Ascending aorta (tissue), 2 donors: ENCODE measurements at regions not wholly inside any gene's neighbourhood (a gene's known extent, or its start where the extent isn't known, plus 50 kb on each side); places are given as distances from the start of the nearest gene placed in this dataset.

Experiments used
- DNase-seq, 2 donors: peaks; one replicate each; pipeline ENCODE4 v3.0.0-alpha.2; 2019; ENCODE audit warnings: low spot score in 2 of 2
- H3K27ac ChIP-seq, 2 donors: fragments of 200-600 bp; sonication (generic); one replicate each; pipeline ENCODE4 v1.5.1; 2016 to 2017; ENCODE audit warnings: mild to moderate bottlenecking in 1 of 2
- H3K27me3 ChIP-seq: fragments of 200-600 bp; sonication (generic); one replicate; pipeline ENCODE4 v1.5.1; 2017
- H3K36me3 ChIP-seq, 2 donors: fragments of 200-600 bp; sonication (generic); one replicate each; pipeline ENCODE4 v1.5.1; 2016
- H3K4me1 ChIP-seq, 2 donors: fragments of 200-600 bp; sonication (generic); one replicate each; pipeline ENCODE4 v1.5.1; 2016 to 2017; ENCODE audit warnings: mild to moderate bottlenecking in 1 of 2
- H3K4me3 ChIP-seq, 2 donors: fragments of 200-600 bp; sonication (generic); one replicate each; pipeline ENCODE4 v1.5.1; 2016 to 2017; ENCODE audit warnings: mild to moderate bottlenecking in 1 of 2
- H3K9me3 ChIP-seq, 2 donors: fragments of 200-600 bp; sonication (generic); one replicate each; pipeline ENCODE4 v1.5.1; 2016
- intact Hi-C: fragments of 100-400 bp; cut with DNase I; formaldehyde crosslinking; loops from one replicate; pipeline ENCODE4 v1.15.1; 2023
- TF ChIP-seq, protein P1 (sequence below), 3 experiments: fragments of 200-600 bp in 2 of 3; fragments of 450-650 bp in 1 of 3; sonication (generic) in 2 of 3; IDR thresholded peaks; one replicate each; pipeline ENCODE4 v1.5.1; 2016 to 2019; ENCODE audit warnings: antibody characterized with exemption in 3 of 3, mild to moderate bottlenecking in 1 of 3, moderate library complexity in 1 of 3

DNA sequence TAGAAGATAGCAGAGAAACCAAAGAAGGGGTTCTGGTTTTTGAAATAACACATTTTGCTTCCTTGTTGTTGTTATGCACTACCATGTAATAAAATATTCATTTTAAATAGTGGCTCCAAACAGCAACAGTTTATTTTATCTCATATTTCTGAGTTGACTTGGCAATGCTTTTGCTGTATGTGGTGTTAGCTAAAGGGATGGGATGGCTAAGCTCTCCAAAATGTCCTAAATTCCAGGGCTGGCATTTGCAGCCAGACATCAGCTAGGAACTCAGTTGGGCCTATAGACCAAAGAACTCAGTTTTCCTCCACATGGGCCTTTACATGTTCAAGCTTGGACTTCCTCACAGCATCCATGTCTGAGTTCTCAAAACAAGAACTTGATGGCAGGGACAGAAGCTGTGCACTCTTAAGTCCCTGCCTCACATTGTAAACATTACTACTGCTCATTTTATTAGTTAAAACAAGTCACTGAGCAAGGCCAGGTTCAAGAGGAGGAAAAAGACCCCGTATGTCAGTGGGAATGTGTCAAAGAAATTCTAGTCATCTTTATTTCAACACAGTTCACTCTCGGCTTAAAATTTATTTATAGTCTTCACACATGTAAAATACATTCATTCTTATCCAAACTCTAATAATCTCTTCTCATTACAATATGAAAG, 819.3 kb upstream of the PCDH20 start:
- DNase-seq = no peak
- no peaks in the 10 kb centered on the region for H3K36me3 ChIP-seq

DNA sequence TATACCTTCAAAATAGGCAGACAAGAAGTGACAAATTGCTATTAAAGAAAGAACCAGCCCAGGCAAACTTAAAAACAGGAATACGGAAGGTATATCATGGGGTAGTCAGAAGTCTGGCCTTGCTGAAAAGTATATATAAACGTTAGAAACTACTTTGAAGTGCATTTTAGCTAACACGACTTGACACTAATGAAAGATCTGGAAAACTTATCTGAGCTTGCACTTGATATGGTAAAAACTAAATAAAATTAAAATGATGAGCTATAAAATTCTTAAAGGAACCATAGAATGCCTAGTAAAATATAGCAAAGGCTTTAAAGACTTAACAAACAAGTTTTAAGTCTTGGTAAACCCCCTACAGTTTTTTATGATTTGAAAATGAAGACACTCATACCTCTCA, 795.3 kb upstream of the PCDH20 start:
- TF ChIP-seq, protein P1, sequence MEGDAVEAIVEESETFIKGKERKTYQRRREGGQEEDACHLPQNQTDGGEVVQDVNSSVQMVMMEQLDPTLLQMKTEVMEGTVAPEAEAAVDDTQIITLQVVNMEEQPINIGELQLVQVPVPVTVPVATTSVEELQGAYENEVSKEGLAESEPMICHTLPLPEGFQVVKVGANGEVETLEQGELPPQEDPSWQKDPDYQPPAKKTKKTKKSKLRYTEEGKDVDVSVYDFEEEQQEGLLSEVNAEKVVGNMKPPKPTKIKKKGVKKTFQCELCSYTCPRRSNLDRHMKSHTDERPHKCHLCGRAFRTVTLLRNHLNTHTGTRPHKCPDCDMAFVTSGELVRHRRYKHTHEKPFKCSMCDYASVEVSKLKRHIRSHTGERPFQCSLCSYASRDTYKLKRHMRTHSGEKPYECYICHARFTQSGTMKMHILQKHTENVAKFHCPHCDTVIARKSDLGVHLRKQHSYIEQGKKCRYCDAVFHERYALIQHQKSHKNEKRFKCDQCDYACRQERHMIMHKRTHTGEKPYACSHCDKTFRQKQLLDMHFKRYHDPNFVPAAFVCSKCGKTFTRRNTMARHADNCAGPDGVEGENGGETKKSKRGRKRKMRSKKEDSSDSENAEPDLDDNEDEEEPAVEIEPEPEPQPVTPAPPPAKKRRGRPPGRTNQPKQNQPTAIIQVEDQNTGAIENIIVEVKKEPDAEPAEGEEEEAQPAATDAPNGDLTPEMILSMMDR (IDR thresholded peaks at IDR 0.05) = no peak
- Histone ChIP-seq H3K4me3 (no peak overlapping the region), H3K4me1 (no peaks in the 10 kb centered on the region), H3K9me3 (no peaks in the 10 kb centered on the region), H3K27me3 (no peaks in the 10 kb centered on the region), H3K36me3 (no peaks in the 10 kb centered on the region), H3K27ac (no peak overlapping the region)
- no peak for DNase-seq
- intact Hi-C loops = no loop called here

More for the DNA sequence above, 819.3 kb upstream of the PCDH20 start:
- intact Hi-C loops = no loop called here
- Histone ChIP-seq H3K4me1 (no peaks in the 10 kb centered on the region), H3K27ac (no peak overlapping the region), H3K9me3 (no peaks in the 10 kb centered on the region), H3K4me3 (no peak overlapping the region), H3K27me3 (no peaks in the 10 kb centered on the region)
- TF ChIP-seq, protein P1 (IDR thresholded peaks at IDR 0.05) = no peak

GRCh38 chr13:62209529-62209928, 793.9 kb upstream of the PCDH20 start:
- DNase-seq = no peak
- H3K27ac ChIP-seq = no peak overlapping the region
- no peaks in the 10 kb centered on the region for H3K4me1 ChIP-seq
- no peaks in the 10 kb centered on the region for H3K36me3 ChIP-seq
- TF ChIP-seq, protein P1 (IDR thresholded peaks at IDR 0.05) = no peak
- H3K27me3 ChIP-seq = no peaks in the 10 kb centered on the region
- intact Hi-C loops = no loop called here
- no peak overlapping the region for H3K4me3 ChIP-seq
- H3K9me3 ChIP-seq = no peaks in the 10 kb centered on the region

- no peaks in the 10 kb centered on the region for H3K9me3 ChIP-seq
- no peak overlapping the region for H3K4me3 ChIP-seq
- no peaks in the 10 kb centered on the region for H3K4me1 ChIP-seq
- no peaks in the 10 kb centered on the region for H3K27me3 ChIP-seq
- TF ChIP-seq, protein P1 (IDR thresholded peaks at IDR 0.05) = no peak
- H3K36me3 ChIP-seq = no peaks in the 10 kb centered on the region
- H3K27ac ChIP-seq = no peak overlapping the region
- DNase-seq = no peak
- intact Hi-C loops = no loop called here
These were observed 791.7 kb upstream of the PCDH20 start for GRCh38 chr13:62207388-62207787.

DNA sequence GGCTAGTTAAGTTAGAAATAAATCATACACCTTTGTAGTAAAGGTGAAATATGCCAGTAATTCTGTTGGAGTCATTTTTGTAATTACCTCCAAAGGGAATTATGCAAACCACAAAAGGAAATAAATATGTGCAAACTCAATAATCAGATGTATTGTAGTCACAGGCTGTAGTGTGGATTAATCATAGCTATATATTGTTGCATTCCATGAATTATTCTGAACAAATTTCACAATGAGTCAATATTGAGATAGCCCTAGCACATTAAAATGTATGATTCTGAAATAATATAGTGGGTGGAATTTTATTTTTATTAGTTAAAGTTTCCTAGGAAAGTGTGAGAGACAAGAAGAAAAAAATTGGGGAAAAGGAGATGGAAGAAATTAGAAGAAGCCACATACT, 790.5 kb upstream of the PCDH20 start:
- H3K4me1 ChIP-seq = no peaks in the 10 kb centered on the region
- no peaks in the 10 kb centered on the region for H3K27me3 ChIP-seq
- H3K36me3 ChIP-seq = no peaks in the 10 kb centered on the region
- no peak for DNase-seq
- H3K9me3 ChIP-seq = no peaks in the 10 kb centered on the region
- TF ChIP-seq, protein P1 (IDR thresholded peaks at IDR 0.05) = no peak
- intact Hi-C loops = no loop called here
- no peak overlapping the region for H3K27ac ChIP-seq
- no peak overlapping the region for H3K4me3 ChIP-seq

DNA sequence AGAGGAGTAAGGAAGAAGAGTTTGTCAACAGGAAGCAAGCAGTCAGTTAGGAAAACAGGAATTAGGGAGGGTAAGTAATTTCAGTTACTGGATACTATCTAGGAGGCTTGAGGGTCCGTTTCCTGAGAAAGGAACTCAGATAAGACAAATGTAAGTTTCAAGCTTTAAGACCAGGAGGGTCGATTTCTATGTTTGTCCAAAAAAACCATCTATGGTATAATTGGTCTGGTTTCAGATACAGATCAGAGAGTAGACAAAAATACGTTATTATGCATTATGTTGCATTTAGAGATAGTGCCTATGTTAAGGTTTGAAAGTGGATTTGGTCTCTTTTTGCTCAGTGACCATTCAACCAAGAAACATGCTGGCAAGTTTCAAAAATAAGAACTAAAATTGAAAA, 789.6 kb upstream of the PCDH20 start:
- TF ChIP-seq, protein P1 (IDR thresholded peaks at IDR 0.05) = no peak
- no peaks in the 10 kb centered on the region for H3K4me1 ChIP-seq
- intact Hi-C loops = no loop called here
- H3K9me3 ChIP-seq = no peaks in the 10 kb centered on the region
- H3K27me3 ChIP-seq = no peaks in the 10 kb centered on the region
- no peak overlapping the region for H3K4me3 ChIP-seq
- no peak overlapping the region for H3K27ac ChIP-seq
- no peaks in the 10 kb centered on the region for H3K36me3 ChIP-seq
- DNase-seq = no peak
